Lower leg skin (tissue), 3 donors: ENCODE measurements at regions not wholly inside any gene's neighbourhood (a gene's known extent, or its start where the extent isn't known, plus 50 kb on each side); places are given as distances from the start of the nearest gene placed in this dataset.

ENCODE experiments used
- CTCF ChIP-seq, 3 donors: fragments of 450-650 bp; IDR thresholded peaks; one replicate each; pipeline ENCODE4 v1.5.1; 2016; ENCODE audit warnings: antibody characterized with exemption in 3 of 3, mild to moderate bottlenecking in 3 of 3, moderate library complexity in 2 of 3
- POLR2A ChIP-seq, 2 donors: fragments of 450-650 bp; IDR thresholded peaks; one replicate each; pipeline ENCODE4 v1.6.1; 2016 to 2017; ENCODE audit warnings: antibody characterized with exemption in 2 of 2, mild to moderate bottlenecking in 1 of 2, moderate library complexity in 1 of 2

GRCh38 chr16:64469351-64469750 is 652.5 kb downstream of the CDH11 start:
- no peak for TF ChIP-seq POLR2A (IDR thresholded peaks at IDR 0.05)
- TF ChIP-seq CTCF (IDR thresholded peaks at IDR 0.05), result no peak
